HepG2 (cell line): ENCODE measurements at regions not wholly inside any gene's neighbourhood (a gene's known extent, or its start where the extent isn't known, plus 50 kb on each side); places are given as distances from the start of the nearest gene placed in this dataset.

ENCODE experiments used
- ATAC-seq: fragments of 200-7000 bp; cut with Tn5 transposase; 3 replicates; pipeline ENCODE4 v1.9.1; 2020; ENCODE audit warnings: mild to moderate bottlenecking, moderate library complexity
- BruUV-seq: library from RNA; stranded (reverse); fragments of 400-500 nt; replicated peaks from 2 replicates; lab custom pipeline; 2021; lab: Mats Ljungman, UMichigan
- CTCF ChIA-PET: fragments of 300-600 bp; formaldehyde crosslinking; extraction: SDS; loops from one replicate; lab custom pipeline; 2021; ENCODE audit warnings: low total read pairs, inconsistent platforms, low intra/inter-chr PET ratio; lab: Yijun Ruan, JAX
- POLR2A ChIA-PET: fragments of 350-600 bp; sonication (Branson Sonifier 250); formaldehyde crosslinking; loops from one replicate; lab custom pipeline; 2020; ENCODE audit warnings: antibody characterized with exemption, inconsistent platforms; lab: Yijun Ruan, JAX
- DNase-seq: peaks from one replicate; pipeline ENCODE4 v3.0.0-alpha.2; 2015; ENCODE audit warnings: low spot score
- FAIRE-seq: peaks from 3 replicates; lab custom pipeline; 2011; peaks lifted over from hg19 to GRCh38; lab: Jason Lieb, UNC
- H2AFZ ChIP-seq: one replicate; pipeline ENCODE4 v1.6.1; 2011; ENCODE audit warnings: low read length, inconsistent platforms
- H3K27ac ChIP-seq: fragments of 300-600 bp; 3 replicates; pipeline ENCODE4 v1.8.0; 2011; ENCODE audit warnings: mixed run types, mild to moderate bottlenecking, mixed read lengths, low read length, inconsistent platforms; ENCODE audit not compliant: insufficient read depth; ENCODE audit errors: extremely low read length
- H3K27me3 ChIP-seq, 2 experiments: fragments of 200-600 bp in 1 of 2; 2 replicates in 1 of 2; 3 replicates in 1 of 2; pipeline versions ENCODE4 v1.6.0 to v1.8.0; 2011; ENCODE audit warnings: low read length in 2 of 2, mild to moderate bottlenecking in 2 of 2, moderate library complexity in 2 of 2, inconsistent platforms in 1 of 2; ENCODE audit not compliant: insufficient read depth in 2 of 2, control insufficient read depth in 1 of 2
- H3K36me3 ChIP-seq, 2 experiments: fragments of 200-600 bp in 1 of 2; replicated peaks in 1 of 2; 2 replicates in 1 of 2; 3 replicates in 1 of 2; pipeline versions ENCODE4 v1.5.1 to v1.8.0; 2011; ENCODE audit warnings: low read length in 2 of 2, inconsistent platforms in 1 of 2; ENCODE audit not compliant: insufficient read depth in 2 of 2, control insufficient read depth in 1 of 2
- H3K4me1 ChIP-seq: 2 replicates; pipeline ENCODE4 v1.5.1; 2012; ENCODE audit warnings: low read length, inconsistent platforms; ENCODE audit not compliant: insufficient read depth
- H3K4me2 ChIP-seq: 2 replicates; pipeline ENCODE4 v1.6.0; 2011; ENCODE audit warnings: low read depth, low read length, inconsistent platforms
- H3K4me3 ChIP-seq, 3 experiments: fragments of 200-600 bp in 1 of 3; sonication (generic), shearing (Covaris generic) in 1 of 3; replicated peaks in 1 of 3; 2 replicates each; pipeline ENCODE4 v1.5.1; 2011 to 2016; ENCODE audit warnings: low read length in 3 of 3, inconsistent platforms in 2 of 3, low read depth in 2 of 3, mild to moderate bottlenecking in 2 of 3, control low read depth in 1 of 3, mixed read lengths in 1 of 3; ENCODE audit not compliant: insufficient read depth in 1 of 3
- H3K79me2 ChIP-seq: one replicate; pipeline ENCODE4 v1.6.1; 2011; ENCODE audit warnings: low read length, inconsistent platforms; ENCODE audit not compliant: insufficient read depth
- H3K9ac ChIP-seq: 2 replicates; pipeline ENCODE4 v1.6.0; 2011; ENCODE audit warnings: mild to moderate bottlenecking, low read depth, low read length, inconsistent platforms; ENCODE audit not compliant: insufficient read depth
- H3K9me3 ChIP-seq: 2 replicates; pipeline ENCODE4 v1.5.1; 2012; ENCODE audit warnings: mild to moderate bottlenecking, low read length
- H4K20me1 ChIP-seq: 2 replicates; pipeline ENCODE4 v1.6.0; 2011; ENCODE audit warnings: inconsistent platforms, mild to moderate bottlenecking, low read length, moderate library complexity; ENCODE audit not compliant: insufficient read depth
- ATF4 ChIP-seq, 2 experiments: fragments of 450-650 bp in 1 of 2; sonication (generic) in 1 of 2; formaldehyde crosslinking; IDR thresholded peaks; 2 replicates each; pipeline versions ENCODE4 v1.5.0 to v1.8.0; 2020 to 2022; ENCODE audit warnings: mild to moderate bottlenecking in 1 of 2, missing genetic modification reagents in 1 of 2
- ATF7-NPFF ChIP-seq: sonication (generic); formaldehyde crosslinking; IDR thresholded peaks from 2 replicates; pipeline ENCODE4 v1.8.1; 2023; ENCODE audit warnings: mild to moderate bottlenecking, low read depth, missing genetic modification reagents, moderate library complexity
- CEBPG ChIP-seq: IDR thresholded peaks from 2 replicates; pipeline ENCODE4 v1.6.1; 2016
- DNMT1 ChIP-seq: sonication (generic); formaldehyde crosslinking; IDR thresholded peaks from 2 replicates; pipeline ENCODE4 v1.5.1; 2020; ENCODE audit warnings: mild to moderate bottlenecking, missing genetic modification reagents
- E2F2 ChIP-seq: sonication (generic); formaldehyde crosslinking; IDR thresholded peaks from 2 replicates; pipeline ENCODE4 v1.4.0; 2020; ENCODE audit warnings: missing genetic modification reagents, borderline replicate concordance
- GATAD2A ChIP-seq: IDR thresholded peaks from 2 replicates; pipeline ENCODE4 v1.6.1; 2016
- HCFC1 ChIP-seq: fragments of 150-350 bp; IDR thresholded peaks from 2 replicates; pipeline ENCODE4 v1.6.1; 2014; ENCODE audit warnings: low read depth, low read length
- MAFG ChIP-seq: sonication (generic); formaldehyde crosslinking; IDR thresholded peaks from 2 replicates; pipeline ENCODE4 v1.5.1; 2020; ENCODE audit warnings: mild to moderate bottlenecking, missing genetic modification reagents
- PHB2 ChIP-seq: fragments of 450-650 bp; IDR thresholded peaks from 2 replicates; pipeline ENCODE4 v1.6.1; 2018; ENCODE audit not compliant: partially characterized antibody
- POLR2AphosphoS5 ChIP-seq: IDR thresholded peaks from 2 replicates; pipeline ENCODE4 v1.6.1; 2012; ENCODE audit warnings: low read depth, low read length
- STAT5B ChIP-seq: sonication (generic); formaldehyde crosslinking; IDR thresholded peaks from 2 replicates; pipeline ENCODE4 v1.4.0; 2020; ENCODE audit warnings: missing genetic modification reagents
- TAF1 ChIP-seq: sonication (generic); formaldehyde crosslinking; IDR thresholded peaks from 2 replicates; pipeline ENCODE4 v1.4.0; 2020; ENCODE audit warnings: missing genetic modification reagents
- THAP9 ChIP-seq: sonication (generic); formaldehyde crosslinking; IDR thresholded peaks from 2 replicates; pipeline ENCODE4; 2020; ENCODE audit warnings: missing genetic modification reagents, mild to moderate bottlenecking, borderline replicate concordance
- ZFY ChIP-seq: sonication (generic); formaldehyde crosslinking; IDR thresholded peaks from 2 replicates; pipeline ENCODE4 v1.4.0; 2020; ENCODE audit warnings: missing genetic modification reagents
- ZNF484 ChIP-seq: sonication (generic); formaldehyde crosslinking; IDR thresholded peaks from 2 replicates; pipeline ENCODE4 v1.5.1; 2020; ENCODE audit warnings: mild to moderate bottlenecking, low read depth, missing genetic modification reagents, borderline replicate concordance
- ZNF75D ChIP-seq: sonication (generic); formaldehyde crosslinking; IDR thresholded peaks from 2 replicates; pipeline ENCODE4 v1.8.1; 2023; ENCODE audit warnings: missing genetic modification reagents, mild to moderate bottlenecking, borderline replicate concordance
- WGBS: methylation state at CpG from one replicate; pipeline ENCODE4 v1.1.6; 2017; ENCODE audit warnings: low lambda C conversion rate; 5-methylcytosine and 5-hydroxymethylcytosine counted together
- in situ Hi-C: cut with HindIII; loops from 2 replicates; pipeline ENCODE4 v1.10.0; 2017; ENCODE audit warnings: low pct_unique_long_range_greater_than_20kb; ENCODE audit not compliant: extremely low pct_ligation_motif_present
- intact Hi-C: fragments of 100-400 bp; cut with micrococcal nuclease; formaldehyde crosslinking; loops from one replicate; pipeline ENCODE4 v1.10.0; 2022; ENCODE audit not compliant: unreplicated experiment
- TF ChIP-seq, protein P1 (sequence below): sonication (generic); formaldehyde crosslinking; IDR thresholded peaks from 2 replicates; pipeline ENCODE4 v1.8.1; 2023; ENCODE audit warnings: mild to moderate bottlenecking, missing genetic modification reagents, borderline replicate concordance
- TF ChIP-seq, protein P2 (sequence below): sonication (generic); formaldehyde crosslinking; IDR thresholded peaks from 2 replicates; pipeline ENCODE4 v1.4.0; 2020; ENCODE audit warnings: missing genetic modification reagents

DNA sequence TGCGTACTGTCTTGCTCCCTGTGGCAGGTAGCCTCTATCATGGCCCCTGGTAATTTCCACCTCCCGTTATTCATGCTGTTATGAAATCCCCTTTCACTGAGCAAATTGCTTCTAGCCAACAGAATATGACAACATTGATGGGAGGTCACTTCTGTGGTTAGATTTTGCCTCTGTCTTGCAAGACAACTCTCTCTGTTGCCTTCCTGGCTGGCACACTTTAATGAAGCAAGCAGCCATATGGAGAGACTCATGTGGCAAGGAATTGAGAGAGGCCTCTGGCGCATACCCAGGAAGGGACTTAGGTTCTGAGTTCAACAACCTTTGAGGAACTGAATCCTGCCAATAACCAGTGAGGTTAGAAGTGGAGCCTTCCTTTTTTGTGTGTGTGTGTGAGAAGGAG is 51.8 kb upstream of the GPRC5B start (continued):
- TF ChIP-seq DNMT1 (CRISPR knock-in tag): no peak
- TF ChIP-seq POLR2AphosphoS5: no peak
- TF ChIP-seq ATF7-NPFF: no peak

DNA sequence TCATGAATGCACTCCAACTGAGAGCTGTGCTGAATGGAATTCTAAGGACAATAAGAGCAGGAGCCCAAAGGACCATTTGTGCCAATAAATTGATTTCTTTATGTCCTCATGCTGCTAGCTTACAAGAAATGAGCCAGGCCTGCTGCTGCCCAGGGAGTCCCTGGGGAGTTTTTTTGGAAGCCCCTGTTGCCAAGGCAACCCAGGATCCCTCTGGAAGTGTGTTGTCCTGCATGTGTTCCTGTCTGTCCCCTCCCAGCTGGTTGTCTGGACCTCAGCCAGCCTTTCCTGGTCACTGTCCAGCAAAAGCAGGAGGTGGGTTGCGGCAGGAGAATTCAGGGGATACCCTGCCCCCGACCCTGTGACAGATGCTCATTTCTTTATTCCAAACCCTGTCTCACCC is 51.0 kb upstream of the GPRC5B start:
- BruUV-seq: no TSS peak
- Histone ChIP-seq H3K4me1 (no peaks in the 10 kb centered on the region), H3K9me3 (no peaks in the 10 kb centered on the region), H3K27me3 (peaks cover 4 to 30% of the 10 kb centered on the region in 2 experiments; a peak in 2 of 5 replicates), H3K9ac (no peak overlapping the region), H2AFZ (no peak overlapping the region), H3K4me2 (no peak overlapping the region), H3K79me2 (no peaks in the 10 kb centered on the region), H3K4me3 (no peak overlapping the region), H4K20me1 (no peaks in the 10 kb centered on the region), H3K36me3 (no peaks in the 10 kb centered on the region), H3K27ac (no peak overlapping the region)
- 48% methylated on average over 2 of the region's 2 CpGs for WGBS
- CTCF ChIA-PET: no interaction called here
- in situ Hi-C loops: no loop called here
- ATAC-seq: no peak
- no peak for FAIRE-seq
- intact Hi-C loops: no loop called here
- POLR2A ChIA-PET: no interaction called here
- DNase-seq: no peak
- TF ChIP-seq CEBPG (CRISPR knock-in tag): no peak
- TF ChIP-seq MAFG (CRISPR knock-in tag): no peak
- TF ChIP-seq, protein P1, sequence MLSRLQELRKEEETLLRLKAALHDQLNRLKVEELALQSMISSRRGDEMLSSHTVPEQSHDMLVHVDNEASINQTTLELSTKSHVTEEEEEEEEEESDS (CRISPR knock-in tag): no peak
- TF ChIP-seq ZNF75D (CRISPR knock-in tag): no peak
- no peak for TF ChIP-seq E2F2 (CRISPR knock-in tag)
- no peak for TF ChIP-seq ATF4 (CRISPR knock-in tag; IDR thresholded peaks at IDR 0.05)
- TF ChIP-seq, protein P2, sequence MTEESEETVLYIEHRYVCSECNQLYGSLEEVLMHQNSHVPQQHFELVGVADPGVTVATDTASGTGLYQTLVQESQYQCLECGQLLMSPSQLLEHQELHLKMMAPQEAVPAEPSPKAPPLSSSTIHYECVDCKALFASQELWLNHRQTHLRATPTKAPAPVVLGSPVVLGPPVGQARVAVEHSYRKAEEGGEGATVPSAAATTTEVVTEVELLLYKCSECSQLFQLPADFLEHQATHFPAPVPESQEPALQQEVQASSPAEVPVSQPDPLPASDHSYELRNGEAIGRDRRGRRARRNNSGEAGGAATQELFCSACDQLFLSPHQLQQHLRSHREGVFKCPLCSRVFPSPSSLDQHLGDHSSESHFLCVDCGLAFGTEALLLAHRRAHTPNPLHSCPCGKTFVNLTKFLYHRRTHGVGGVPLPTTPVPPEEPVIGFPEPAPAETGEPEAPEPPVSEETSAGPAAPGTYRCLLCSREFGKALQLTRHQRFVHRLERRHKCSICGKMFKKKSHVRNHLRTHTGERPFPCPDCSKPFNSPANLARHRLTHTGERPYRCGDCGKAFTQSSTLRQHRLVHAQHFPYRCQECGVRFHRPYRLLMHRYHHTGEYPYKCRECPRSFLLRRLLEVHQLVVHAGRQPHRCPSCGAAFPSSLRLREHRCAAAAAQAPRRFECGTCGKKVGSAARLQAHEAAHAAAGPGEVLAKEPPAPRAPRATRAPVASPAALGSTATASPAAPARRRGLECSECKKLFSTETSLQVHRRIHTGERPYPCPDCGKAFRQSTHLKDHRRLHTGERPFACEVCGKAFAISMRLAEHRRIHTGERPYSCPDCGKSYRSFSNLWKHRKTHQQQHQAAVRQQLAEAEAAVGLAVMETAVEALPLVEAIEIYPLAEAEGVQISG (CRISPR knock-in tag): no peak
- no peak for TF ChIP-seq ZFY
- no peak for TF ChIP-seq ZNF484 (CRISPR knock-in tag)
- no peak for TF ChIP-seq TAF1 (CRISPR knock-in tag)
- TF ChIP-seq GATAD2A: no peak
- TF ChIP-seq PHB2: no peak
- no peak for TF ChIP-seq HCFC1
- no peak for TF ChIP-seq THAP9 (CRISPR knock-in tag)
- no peak for TF ChIP-seq STAT5B
